ENCODE measurements at regions not wholly inside any gene's neighbourhood (a gene's known extent, or its start where the extent isn't known, plus 50 kb on each side); places are given as distances from the start of the nearest gene placed in this dataset.
"Not testable (repeated sequence)": the region's sequence is repeated elsewhere in the genome, so short reads cannot be mapped to it uniquely, and the experiment has no call there.

DNA sequence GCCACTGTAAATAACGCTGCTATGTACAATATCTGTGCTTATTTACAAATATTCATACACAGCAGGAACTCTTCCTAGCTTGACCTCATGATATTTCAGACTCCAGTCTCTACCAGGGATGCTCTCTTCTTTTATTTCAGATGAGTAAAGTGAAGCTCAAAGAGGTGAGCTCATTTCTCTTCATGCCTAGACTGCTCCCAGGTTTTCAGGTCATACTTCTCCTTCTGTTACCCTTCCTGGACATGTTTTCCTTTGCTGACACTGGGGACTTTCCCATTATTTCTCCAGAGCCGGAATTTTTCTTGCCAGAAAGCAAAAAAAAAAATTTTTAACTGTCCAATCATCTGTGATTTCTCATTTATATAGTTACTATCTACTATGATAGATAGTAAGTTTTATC, 147.2 kb upstream of the DST start:
- TF ChIP-seq, protein P1, sequence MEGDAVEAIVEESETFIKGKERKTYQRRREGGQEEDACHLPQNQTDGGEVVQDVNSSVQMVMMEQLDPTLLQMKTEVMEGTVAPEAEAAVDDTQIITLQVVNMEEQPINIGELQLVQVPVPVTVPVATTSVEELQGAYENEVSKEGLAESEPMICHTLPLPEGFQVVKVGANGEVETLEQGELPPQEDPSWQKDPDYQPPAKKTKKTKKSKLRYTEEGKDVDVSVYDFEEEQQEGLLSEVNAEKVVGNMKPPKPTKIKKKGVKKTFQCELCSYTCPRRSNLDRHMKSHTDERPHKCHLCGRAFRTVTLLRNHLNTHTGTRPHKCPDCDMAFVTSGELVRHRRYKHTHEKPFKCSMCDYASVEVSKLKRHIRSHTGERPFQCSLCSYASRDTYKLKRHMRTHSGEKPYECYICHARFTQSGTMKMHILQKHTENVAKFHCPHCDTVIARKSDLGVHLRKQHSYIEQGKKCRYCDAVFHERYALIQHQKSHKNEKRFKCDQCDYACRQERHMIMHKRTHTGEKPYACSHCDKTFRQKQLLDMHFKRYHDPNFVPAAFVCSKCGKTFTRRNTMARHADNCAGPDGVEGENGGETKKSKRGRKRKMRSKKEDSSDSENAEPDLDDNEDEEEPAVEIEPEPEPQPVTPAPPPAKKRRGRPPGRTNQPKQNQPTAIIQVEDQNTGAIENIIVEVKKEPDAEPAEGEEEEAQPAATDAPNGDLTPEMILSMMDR (IDR thresholded peaks at IDR 0.05; ENCODE audit: extremely low read depth, low read depth, low read length), result no peak
- Histone ChIP-seq H3K27me3 (ENCODE audit: insufficient read depth, low read length) (no peaks in the 10 kb centered on the region), H3K79me2 (ENCODE audit: insufficient read depth, low read length) (peaks cover 91% of the 10 kb centered on the region), H4K20me1 (ENCODE audit: insufficient read depth, low read length) (peaks cover 39% of the 10 kb centered on the region), H2AFZ (ENCODE audit: low read length) (no peak overlapping the region), H3K4me3 (ENCODE audit: insufficient read depth, low read length) (no peak overlapping the region), H3K4me2 (ENCODE audit: insufficient read depth, low read length) (no peak overlapping the region), H3K36me3 (ENCODE audit: insufficient read depth, low read length) (peaks cover 5% of the 10 kb centered on the region), H3K27ac (ENCODE audit: low read depth, low read length) (no peak overlapping the region), H3K4me1 (ENCODE audit: insufficient read depth, low read length) (peaks cover 15% of the 10 kb centered on the region), H3K9me3 (ENCODE audit: low read depth, low read length) (no peaks in the 10 kb centered on the region)
- no peak for DNase-seq (ENCODE audit: insufficient read length, low spot score, missing footprints)

DNA sequence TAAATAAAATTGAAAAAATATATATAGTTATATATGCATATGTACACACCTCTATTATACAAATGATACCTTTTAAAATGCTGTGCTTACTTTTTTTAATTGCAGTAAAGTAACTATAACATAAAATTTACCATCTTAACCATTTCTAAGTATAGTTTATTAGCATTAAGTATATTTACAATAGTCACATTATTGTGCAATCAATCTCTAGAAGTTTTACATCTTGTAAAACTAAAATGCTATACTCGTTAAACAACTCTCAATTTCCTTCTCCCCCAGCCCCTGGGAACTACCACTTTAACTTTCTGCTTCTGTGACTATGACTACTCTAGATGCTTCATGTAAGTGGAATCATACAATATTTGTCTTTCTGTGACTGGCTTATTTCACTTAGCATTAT, 146.7 kb upstream of the DST start:
- H3K9me3 ChIP-seq (ENCODE audit: low read depth, low read length), result no peaks in the 10 kb centered on the region
- peaks cover 9% of the 10 kb centered on the region for H3K4me1 ChIP-seq (ENCODE audit: insufficient read depth, low read length)
- H3K27me3 ChIP-seq (ENCODE audit: insufficient read depth, low read length), result no peaks in the 10 kb centered on the region
- H3K4me2 ChIP-seq (ENCODE audit: insufficient read depth, low read length), result no peak overlapping the region
- no peak overlapping the region for H3K27ac ChIP-seq (ENCODE audit: low read depth, low read length)
- H3K4me3 ChIP-seq (ENCODE audit: insufficient read depth, low read length), result no peak overlapping the region
- DNase-seq (ENCODE audit: insufficient read length, low spot score, missing footprints), result no peak
- TF ChIP-seq, protein P1 (IDR thresholded peaks at IDR 0.05; ENCODE audit: extremely low read depth, low read depth, low read length), result no peak
- no peak overlapping the region for H2AFZ ChIP-seq (ENCODE audit: low read length)
- peaks cover 5% of the 10 kb centered on the region for H3K36me3 ChIP-seq (ENCODE audit: insufficient read depth, low read length)
- H3K79me2 ChIP-seq (ENCODE audit: insufficient read depth, low read length), result peaks cover 86% of the 10 kb centered on the region
- H4K20me1 ChIP-seq (ENCODE audit: insufficient read depth, low read length), result peaks cover 34% of the 10 kb centered on the region

GRCh38 chr6:56787209-56787608, 144.5 kb upstream of the DST start:
- DNase-seq (ENCODE audit: insufficient read length, low spot score, missing footprints), result no peak
- Histone ChIP-seq H3K27me3 (ENCODE audit: insufficient read depth, low read length) (no peaks in the 10 kb centered on the region), H4K20me1 (ENCODE audit: insufficient read depth, low read length) (peaks cover 27% of the 10 kb centered on the region), H3K4me1 (ENCODE audit: insufficient read depth, low read length) (peaks cover 6% of the 10 kb centered on the region), H2AFZ (ENCODE audit: low read length) (no peak overlapping the region), H3K4me2 (ENCODE audit: insufficient read depth, low read length) (no peak overlapping the region), H3K36me3 (ENCODE audit: insufficient read depth, low read length) (peaks cover 5% of the 10 kb centered on the region), H3K27ac (ENCODE audit: low read depth, low read length) (no peak overlapping the region), H3K9me3 (ENCODE audit: low read depth, low read length) (no peaks in the 10 kb centered on the region), H3K79me2 (ENCODE audit: insufficient read depth, low read length) (peaks cover 65% of the 10 kb centered on the region), H3K4me3 (ENCODE audit: insufficient read depth, low read length) (no peak overlapping the region)
- TF ChIP-seq, protein P1 (IDR thresholded peaks at IDR 0.05; ENCODE audit: extremely low read depth, low read depth, low read length), result no peak

- peaks cover 6% of the 10 kb centered on the region for H3K4me1 ChIP-seq (ENCODE audit: insufficient read depth, low read length)
- TF ChIP-seq, protein P1 (IDR thresholded peaks at IDR 0.05; ENCODE audit: extremely low read depth, low read depth, low read length), result no peak
- no peak overlapping the region for H3K4me3 ChIP-seq (ENCODE audit: insufficient read depth, low read length)
- no peaks in the 10 kb centered on the region for H3K9me3 ChIP-seq (ENCODE audit: low read depth, low read length)
- H3K27me3 ChIP-seq (ENCODE audit: insufficient read depth, low read length), result no peaks in the 10 kb centered on the region
- no peak overlapping the region for H3K27ac ChIP-seq (ENCODE audit: low read depth, low read length)
- DNase-seq (ENCODE audit: insufficient read length, low spot score, missing footprints), result no peak
- H3K36me3 ChIP-seq (ENCODE audit: insufficient read depth, low read length), result peaks cover 5% of the 10 kb centered on the region
- H2AFZ ChIP-seq (ENCODE audit: low read length), result no peak overlapping the region
- H3K79me2 ChIP-seq (ENCODE audit: insufficient read depth, low read length), result peaks cover 55% of the 10 kb centered on the region
- peaks cover 23% of the 10 kb centered on the region for H4K20me1 ChIP-seq (ENCODE audit: insufficient read depth, low read length)
- no peak overlapping the region for H3K4me2 ChIP-seq (ENCODE audit: insufficient read depth, low read length)
Measured at GRCh38 chr6:56786256-56786655, 143.6 kb upstream of the DST start.

DNA sequence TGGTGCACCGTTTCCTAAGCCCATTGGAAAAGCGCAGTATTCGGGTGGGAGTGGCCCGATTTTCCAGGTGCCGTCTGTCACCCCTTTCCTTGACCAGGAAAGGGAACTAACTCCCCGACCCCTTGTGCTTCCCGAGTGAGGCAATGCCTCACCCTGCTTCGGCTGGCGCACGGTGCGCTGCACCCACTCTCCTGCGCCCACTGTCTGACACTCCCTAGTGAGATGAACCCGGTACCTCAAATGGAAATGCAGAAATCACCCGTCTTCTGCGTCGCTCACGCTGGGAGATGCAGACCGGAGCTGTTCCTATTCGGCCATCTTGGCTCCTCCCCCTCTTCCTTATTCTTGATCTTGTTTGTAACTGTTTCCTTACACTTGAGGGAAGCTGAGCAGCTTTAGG, 142.8 kb upstream of the DST start:
- H2AFZ ChIP-seq (ENCODE audit: low read length); H3K27me3 ChIP-seq (ENCODE audit: insufficient read depth, low read length); H3K4me1 ChIP-seq (ENCODE audit: insufficient read depth, low read length); H3K9me3 ChIP-seq (ENCODE audit: low read depth, low read length); DNase-seq (ENCODE audit: insufficient read length, low spot score, missing footprints); H3K4me2 ChIP-seq (ENCODE audit: insufficient read depth, low read length); H3K4me3 ChIP-seq (ENCODE audit: insufficient read depth, low read length); H3K27ac ChIP-seq (ENCODE audit: low read depth, low read length); H3K36me3 ChIP-seq (ENCODE audit: insufficient read depth, low read length): not testable (repeated sequence)
- Histone ChIP-seq H4K20me1 (ENCODE audit: insufficient read depth, low read length) (peaks cover 16% of the 10 kb centered on the region), H3K79me2 (ENCODE audit: insufficient read depth, low read length) (peaks cover 48% of the 10 kb centered on the region)

DNA sequence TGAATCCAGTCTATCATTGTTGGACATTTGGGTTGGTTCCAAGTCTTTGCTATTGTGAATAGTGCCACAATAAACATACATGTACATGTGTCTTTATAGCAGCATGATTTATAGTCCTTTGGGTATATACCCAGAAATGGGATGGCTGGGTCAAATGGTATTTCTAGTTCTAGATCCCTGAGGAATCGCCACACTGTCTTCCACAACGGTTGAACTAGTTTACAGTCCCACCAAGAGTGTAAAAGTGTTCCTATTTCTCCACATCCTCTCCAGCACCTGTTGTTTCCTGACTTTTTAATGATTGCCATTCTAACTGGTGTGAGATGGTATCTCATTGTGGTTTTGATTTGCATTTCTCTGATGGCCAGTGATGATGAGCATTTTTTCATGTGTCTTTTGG, 137.4 kb upstream of the DST start:
- H2AFZ ChIP-seq (ENCODE audit: low read length); DNase-seq (ENCODE audit: insufficient read length, low spot score, missing footprints); H3K27me3 ChIP-seq (ENCODE audit: insufficient read depth, low read length); H3K4me1 ChIP-seq (ENCODE audit: insufficient read depth, low read length); H3K9me3 ChIP-seq (ENCODE audit: low read depth, low read length); H3K27ac ChIP-seq (ENCODE audit: low read depth, low read length); H3K36me3 ChIP-seq (ENCODE audit: insufficient read depth, low read length); H3K4me2 ChIP-seq (ENCODE audit: insufficient read depth, low read length); H3K4me3 ChIP-seq (ENCODE audit: insufficient read depth, low read length): not testable (repeated sequence)
- Histone ChIP-seq H3K79me2 (ENCODE audit: insufficient read depth, low read length) (peaks cover 28% of the 10 kb centered on the region), H4K20me1 (ENCODE audit: insufficient read depth, low read length) (peaks cover 11% of the 10 kb centered on the region)

Measured in osteoblast (primary cell).